HG02610 (cell line): ENCODE measurements at regions not wholly inside any gene's neighbourhood (a gene's known extent, or its start where the extent isn't known, plus 50 kb on each side); places are given as distances from the start of the nearest gene placed in this dataset.
"Not testable (repeated sequence)": the region's sequence is repeated elsewhere in the genome, so short reads cannot be mapped to it uniquely, and the experiment has no call there.

Experiments
- ATAC-seq: cut with Tn5 transposase; IDR thresholded peaks from one replicate; pipeline ENCODE4 v1.9.1; 2021; ENCODE audit warnings: mild to moderate bottlenecking, moderate library complexity; ENCODE audit not compliant: unreplicated experiment

DNA sequence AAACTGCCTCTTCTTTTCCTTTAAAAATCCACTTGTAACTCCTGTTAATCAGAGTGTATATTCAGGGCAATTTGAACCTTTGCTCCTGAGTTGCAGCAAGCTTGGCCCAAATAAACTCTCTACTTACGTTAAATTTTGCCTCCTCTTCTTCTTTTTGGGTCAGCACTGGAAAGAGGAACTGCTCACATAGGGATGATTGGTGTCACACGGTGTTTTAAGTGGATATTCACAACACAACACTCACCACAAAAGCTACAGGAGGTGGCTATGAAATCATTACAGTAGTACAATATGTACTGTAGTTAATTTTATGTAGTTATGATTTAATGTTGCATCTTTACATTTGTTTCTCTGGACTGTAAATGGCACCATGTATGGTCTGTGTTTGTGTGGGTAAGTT, 96.8 kb upstream of the DOCK9 start:
- ATAC-seq = no peak

DNA sequence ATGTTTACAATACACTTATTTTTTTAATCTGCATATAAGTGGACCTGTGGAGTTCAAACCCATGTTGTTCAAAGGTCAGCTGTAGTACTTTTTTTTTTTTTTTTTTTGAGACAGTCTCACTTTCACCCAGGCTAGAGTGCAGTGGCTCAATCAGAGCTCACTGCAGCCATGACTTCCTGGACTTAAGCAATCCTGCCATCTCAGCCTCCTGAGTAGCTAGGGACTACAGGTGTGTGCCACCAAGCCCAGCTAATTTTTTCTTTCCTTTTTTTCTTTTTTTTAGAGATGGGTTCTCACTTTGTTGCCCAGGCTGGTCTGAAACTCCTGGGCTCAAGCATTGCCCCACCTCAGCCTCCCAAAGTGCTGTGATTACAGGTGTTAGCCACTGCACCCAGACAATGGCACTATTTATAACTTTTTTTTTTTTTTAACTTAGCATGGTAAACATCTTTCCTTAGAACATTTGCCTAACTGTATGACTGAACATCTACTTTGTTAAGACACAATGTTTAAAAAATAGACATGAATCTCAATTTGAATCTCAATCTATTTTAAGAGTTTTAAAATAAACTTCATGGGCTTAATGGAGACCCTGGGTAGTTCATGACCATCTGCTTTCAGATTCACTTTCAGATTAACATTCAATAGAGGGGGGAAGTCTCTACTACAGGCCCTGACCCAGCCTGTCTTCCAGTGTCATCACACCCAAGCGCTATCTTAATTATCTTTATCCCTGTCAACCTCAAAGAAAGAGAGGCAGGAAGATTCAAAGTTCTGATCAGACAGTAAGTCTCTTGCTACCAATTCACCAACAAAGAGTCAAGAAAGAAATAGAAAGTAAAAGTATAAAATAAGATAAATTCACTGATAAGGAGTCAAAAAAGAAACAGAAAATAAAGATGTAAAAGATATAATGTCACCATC, 97.7 kb upstream of the DOCK9 start:
- peak; percentile 94 for ATAC-seq

DNA sequence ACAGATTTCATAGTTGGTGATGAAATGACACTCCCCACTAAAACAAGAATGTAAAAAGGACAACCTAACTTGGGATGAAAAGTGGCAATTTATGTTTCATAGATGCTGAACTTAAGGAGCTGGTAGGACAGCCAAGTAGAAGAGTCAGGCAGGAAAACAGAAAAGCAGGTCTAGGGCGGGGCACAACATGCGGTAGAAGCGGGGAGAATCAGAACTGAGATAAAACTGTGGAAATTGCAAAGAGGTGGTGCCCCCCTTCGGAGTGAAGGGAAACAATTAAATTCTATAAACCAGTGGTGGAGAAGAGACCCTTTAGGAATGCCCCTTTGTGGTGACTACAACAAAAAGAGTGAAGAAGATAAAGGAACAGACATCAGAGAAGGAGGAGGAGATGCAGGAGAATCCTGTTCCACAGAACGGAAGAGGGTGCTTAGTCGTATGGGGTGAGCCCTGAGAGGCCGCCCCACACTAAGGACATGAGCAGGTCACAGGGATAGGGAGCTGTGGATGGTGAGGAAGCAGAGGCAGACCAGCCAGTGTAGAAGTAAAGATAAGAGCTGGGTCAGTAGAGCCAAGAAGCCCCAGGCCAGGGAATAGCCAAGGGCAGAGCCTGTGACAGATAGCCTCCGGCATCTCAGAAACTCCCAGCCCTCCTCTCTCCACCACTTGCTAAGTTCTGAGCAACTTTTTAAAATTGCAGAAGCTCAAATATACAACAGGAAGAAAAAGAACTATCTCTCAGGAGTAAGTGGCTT, 100.3 kb upstream of the DOCK9 start:
- ATAC-seq = no peak

DNA sequence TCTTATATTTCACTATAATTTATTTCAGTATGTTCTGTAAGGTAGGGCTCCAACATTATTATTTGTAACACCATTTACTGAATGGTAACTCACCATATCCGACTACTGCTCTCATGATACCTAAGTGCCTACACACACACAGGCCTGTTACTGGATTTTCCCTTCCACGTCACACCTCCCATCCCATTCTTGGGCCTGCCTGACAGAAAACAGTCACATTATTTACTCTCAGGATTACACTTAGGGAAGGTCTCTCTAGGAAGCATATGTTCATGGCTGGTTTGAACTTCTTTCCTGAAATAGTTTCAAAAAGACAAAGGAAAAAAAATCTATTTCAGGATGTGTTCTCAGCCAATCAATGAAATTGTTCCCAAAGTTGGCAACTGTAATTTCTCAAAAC, 102.3 kb upstream of the DOCK9 start:
- ATAC-seq = no peak

DNA sequence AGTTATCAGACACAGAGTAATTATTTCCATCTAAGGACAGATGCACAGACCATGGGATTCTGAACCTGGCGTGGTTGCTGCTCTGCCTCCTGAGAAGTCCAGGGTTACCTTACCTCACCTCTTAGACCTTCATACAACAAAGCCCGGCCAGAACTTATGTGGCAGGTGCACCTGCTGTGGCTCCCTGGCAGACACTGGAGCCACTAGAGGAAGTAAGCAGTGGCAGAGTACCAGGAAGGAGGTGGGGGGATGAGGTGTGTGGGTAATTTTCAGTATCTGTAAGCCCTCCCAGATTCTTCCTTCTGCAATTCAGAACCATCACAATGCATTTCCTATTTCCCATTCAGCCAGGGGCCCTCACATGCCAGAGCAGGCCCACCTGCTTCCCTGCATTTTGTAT, 106.1 kb upstream of the DOCK9 start:
- no peak for ATAC-seq

DNA sequence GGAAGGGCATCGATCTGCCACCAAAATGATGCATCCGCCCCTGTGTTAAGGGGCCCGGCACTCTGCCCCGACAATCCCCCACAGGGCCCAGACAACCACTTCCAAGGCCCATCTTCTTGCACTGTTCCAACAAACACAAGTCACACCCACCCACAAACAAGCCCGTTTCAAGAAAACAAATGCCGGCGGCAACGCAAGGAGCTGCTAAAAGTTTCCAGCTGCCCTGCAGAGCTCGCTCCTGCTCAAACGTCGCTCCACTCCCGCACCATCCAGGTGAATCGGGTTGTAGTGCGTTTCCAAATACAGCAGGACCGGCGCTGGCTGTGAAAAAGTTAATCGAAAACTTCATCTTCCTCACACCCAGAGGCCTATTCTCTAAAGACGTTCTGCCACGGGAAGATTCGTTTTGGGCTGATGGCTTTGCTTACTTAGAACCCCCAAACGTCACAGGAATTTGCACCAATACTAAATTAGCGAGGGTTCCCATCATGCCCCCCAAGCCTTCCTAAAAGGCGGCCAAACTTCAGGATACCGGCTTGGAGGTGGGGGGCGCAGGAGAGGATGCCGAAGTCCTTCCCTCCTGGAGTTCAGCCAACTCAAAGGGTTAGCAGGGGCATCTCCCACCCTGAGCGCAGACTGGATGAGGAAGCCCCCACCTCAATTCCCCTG, 107.4 kb upstream of the DOCK9 start:
- ATAC-seq = no peak

DNA sequence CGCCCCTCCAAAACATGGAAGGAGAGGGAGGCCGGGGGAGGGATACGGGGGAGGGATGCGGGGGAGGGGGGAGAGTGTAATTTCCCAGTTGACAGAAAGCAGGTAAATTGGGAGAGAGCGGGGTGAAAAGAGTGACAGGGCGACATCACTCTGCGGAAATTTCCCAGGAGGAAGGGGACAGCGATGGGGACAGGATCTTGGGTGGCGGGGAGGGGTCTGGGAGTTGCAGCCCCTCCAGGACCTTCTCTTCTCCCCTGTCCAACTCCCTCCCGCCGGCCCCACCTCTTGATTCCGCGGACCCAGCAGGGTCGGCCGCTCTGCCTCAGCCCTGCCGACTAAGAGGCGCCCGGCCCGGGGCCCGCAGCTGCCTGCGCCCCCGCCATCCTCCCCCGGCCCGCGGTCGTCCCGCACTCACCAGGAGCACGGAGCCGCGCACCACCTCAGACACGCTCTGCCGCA, 108.0 kb upstream of the DOCK9 start:
- no peak for ATAC-seq

DNA sequence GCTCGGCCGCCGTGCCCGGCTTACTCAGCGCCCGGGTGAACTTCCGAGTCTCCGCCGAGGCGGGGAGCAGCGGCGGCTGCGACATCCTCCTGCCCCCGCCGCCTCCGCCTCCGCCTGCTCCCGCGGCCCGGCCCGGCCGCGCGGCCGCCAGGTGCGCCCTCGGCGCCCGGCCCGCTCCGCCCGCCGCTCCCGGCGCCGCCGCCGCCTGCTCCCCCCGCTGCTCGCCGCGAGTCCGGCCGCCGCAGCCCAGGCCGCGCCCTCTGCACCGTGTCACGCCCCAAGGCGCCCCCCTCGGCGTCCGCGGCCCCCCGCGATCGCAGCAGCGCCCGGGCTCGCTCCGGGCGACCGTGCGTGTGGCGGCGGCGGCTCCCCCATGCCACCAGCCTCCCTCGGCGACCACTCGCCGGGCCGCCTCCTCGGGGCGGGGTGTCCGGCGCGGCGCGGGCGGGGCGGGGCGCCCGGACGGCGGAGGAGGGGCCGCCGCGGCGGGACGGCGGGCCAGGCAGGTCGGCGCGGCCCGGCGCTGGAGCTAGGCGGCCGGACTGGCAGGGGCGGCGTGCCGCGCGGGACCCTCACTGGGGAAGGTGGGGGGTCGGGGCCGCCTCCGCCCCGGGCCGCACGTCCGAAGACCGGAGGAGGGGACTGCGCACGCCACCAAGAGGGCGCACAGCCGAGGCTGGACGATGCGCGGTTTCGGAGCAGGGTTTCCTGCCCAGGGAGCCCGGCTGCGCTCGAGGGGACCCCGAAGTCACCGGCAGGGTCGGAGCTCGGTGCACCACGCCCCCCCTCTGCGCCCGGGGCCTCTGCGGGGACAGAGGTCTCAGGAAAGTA, 108.6 kb upstream of the DOCK9 start:
- peak; percentile 42 for ATAC-seq

DNA sequence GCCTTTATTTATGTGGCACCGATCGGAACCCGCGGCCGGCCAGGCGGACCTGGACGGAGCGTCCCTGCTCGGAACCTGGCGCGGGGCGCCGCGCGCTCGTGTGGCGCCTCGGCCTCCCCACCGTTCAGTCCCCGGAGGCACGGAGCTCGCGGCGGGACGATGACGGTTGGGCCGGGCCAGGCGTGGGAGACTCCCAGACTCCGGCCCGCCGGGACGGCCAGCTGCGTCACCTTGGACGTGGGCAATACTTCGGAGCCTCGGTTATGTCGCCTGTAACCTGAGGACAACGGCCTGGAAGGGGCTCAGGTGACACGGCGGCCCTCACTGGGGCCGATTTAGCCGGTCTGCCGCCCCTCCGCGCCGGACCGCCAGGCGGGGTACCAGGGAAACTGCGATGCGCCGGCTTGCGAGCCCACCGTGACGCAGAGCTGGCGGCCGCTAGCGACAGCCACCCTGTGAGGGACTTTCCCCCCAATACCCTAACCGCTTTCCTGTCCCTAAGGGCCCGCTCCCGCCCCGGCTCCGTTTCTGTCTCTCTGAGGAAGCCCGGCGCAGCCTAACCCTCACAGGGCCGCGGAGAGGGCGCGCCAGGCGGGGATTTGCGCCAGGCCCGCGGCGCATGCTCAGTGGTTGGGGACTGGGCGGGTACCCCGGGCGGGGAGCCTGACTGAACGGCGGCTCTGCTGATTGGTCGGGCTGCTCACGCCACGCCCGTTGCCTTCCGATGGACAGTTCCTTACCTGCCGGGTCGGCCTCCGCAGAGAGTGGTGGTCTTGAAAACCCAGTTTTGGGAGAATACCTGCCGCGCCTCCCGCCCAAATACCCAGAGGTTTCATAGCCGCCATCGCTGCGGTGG, 109.5 kb upstream of the DOCK9 start:
- peak; percentile 82 for ATAC-seq

DNA sequence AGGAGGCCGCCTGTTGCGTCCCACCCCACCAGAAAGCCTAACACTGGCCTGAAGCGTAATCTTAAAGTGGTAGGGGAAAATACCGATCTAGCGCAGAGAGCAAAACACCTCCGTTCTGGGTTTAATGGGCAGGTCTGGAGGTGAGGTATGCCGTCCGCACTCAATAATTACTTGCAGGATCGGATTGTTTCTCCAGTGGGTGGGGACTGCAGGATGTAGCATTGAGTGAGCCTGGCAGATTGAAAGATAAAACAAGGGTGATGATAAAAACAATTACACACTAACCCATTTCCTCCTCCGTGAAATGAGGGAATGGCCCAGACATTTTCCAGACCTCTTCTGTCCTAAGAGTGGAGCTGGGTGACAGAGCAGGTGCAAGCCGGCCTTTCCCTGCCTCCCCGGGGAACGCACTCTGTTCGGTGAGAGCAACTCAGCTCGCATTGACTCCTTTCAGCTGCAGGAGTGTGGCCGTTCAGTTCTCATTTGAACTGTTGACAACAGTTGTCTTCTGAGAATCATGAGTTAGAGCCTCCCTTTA, 110.2 kb upstream of the DOCK9 start:
- peak; percentile 24 for ATAC-seq

DNA sequence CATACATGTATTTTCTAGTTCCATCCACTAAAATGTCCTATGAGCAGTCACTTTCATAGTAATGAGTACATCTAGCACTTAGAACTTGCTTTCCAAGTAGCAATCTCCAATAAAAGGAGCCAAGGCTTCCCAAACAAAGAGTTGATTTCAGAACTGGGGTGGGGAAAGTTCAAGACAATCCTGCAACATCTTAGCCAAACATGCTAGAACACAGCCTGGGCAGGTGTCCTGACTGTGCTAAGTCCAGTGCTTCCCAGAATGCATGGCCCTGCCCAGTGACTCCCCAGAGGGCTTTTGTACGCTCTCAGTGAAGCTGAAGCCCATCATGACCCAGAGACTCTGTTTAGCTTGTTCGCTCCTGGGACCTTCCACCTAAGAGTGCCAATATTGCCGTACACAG, 106.7 kb upstream of the UBAC2 start:
- ATAC-seq = no peak

DNA sequence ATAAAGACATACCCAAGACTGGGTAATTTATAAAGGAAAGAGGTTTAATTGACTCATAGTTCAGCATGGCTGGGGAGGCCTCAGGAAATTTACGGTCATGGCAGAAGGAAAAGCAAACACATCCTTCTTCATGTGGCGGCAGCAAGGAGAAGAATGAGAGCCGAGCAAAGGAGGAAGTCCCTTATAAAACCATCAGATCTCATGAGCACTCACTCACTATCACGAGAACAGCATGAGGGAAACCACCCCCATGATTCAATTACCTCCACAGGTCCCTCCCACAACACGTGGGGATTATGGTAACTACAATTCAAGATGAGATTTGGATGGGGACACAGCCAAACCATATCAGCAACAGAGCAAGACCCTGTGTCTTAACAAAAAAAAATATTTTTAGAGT, 98.8 kb upstream of the UBAC2 start:
- not testable (repeated sequence) for ATAC-seq

DNA sequence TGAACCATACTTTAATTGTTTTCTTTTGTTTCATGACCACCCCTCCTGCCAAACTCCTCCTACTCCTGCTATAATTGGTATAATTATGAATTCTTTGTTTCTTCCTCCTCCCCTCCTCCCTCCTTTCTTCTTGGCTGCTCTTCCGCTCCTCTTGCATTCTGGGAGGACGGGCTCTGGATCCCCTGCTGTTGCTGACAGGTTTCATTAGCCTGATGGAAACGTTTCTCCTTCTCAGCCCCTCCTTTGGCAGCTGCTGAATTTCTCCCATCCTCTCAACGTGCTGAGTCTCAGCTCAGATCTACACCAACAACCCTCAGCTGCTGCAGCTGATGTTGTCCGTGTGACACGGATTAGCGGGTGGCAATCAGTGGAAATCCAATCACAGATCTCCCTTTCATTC, 97.1 kb upstream of the UBAC2 start:
- no peak for ATAC-seq

DNA sequence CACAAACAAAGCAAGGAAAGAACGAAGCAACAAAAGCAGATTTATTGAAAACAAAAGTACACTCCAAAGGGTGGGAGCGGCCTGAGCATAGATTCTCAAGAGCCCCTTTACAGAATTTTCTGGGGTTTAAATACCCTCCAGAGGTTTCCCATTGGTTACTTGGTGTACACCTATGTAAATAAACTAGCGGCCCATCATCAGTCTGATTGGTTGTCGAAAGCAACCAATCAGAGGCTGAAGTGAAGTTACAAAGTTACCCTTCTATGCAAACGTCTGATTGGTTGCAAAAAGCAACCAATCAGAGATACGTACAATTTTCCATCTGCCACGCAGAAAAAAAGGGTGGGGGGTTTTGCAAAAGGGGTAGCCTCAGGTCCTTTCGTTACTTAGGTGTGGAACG, 96.3 kb upstream of the UBAC2 start:
- ATAC-seq = no peak

DNA sequence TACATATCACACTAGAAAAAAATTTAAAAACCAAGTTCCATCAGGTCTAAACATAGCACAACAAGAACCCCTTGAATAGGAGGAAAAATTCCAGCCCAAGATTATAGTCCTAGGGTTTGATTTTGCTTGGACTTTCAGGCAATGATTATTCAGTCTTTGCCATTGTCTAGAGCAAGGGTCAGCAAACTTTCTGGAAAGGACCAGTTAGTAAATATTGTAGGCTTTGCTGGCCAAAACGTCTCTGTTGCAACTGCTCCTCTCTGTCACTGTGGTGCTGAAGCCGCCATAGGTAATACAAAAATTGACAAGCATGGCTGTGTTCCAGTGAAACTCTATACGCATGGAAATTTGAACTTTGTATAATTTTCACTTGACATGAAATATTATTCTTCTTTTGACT, 95.5 kb upstream of the UBAC2 start:
- no peak for ATAC-seq

DNA sequence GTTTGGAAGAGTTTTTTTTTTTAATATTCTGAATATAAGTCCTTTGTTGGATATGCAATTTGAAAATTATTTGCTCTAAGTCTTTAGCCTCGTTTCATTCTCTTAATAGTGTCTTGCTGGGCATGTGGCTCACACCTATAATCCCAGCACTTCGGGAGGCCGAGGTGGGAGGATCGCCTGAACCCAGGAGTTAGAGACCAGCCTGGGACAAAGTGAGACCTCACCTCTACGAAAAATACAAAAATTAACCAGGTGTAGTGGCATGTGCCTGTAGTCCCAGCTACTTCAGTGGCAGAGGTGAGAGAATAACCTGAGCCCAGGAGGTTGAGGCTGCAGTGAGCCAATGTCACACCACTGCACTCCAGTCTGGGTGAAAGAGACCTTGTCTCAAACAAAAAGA, 87.3 kb upstream of the UBAC2 start:
- no peak for ATAC-seq

DNA sequence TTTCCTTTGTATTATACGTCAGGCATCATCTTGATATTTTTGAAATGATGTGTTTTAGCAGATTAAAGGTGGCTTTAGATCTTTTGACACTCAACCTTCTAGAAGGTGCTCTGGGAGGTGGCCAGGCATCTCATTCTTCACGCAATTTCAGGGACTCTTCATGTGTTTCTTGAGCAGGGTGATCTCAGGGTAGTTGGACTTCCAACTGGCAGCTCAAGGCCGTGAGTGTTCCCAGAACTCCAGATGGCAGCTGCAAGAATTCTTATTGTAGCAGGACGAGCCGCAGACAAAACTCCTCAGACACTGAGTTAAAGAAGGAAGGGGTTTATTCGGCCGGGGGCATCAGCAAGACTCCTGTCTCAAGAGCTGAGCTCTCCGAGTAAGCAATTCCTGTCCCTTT, 82.5 kb upstream of the UBAC2 start:
- no peak for ATAC-seq

DNA sequence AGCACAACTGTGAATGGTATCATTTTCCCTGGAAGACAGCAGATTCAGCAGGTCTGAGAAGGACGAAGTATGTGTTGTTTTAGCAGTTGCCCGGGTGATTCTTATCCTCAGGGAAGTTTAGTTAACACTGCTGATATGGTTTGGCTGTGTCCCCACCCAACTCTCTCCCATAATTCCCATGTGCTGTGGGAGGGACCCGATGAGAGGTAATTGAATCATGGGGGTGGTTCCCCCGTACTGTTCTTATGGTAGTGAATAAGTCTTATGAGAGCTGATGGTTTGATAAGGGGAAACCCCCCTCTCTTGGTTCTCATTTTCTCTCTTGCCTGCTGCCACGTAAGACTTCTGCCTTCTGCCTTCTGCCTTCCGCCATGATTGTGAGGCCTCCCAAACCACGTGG, 81.0 kb upstream of the UBAC2 start:
- no peak for ATAC-seq

DNA sequence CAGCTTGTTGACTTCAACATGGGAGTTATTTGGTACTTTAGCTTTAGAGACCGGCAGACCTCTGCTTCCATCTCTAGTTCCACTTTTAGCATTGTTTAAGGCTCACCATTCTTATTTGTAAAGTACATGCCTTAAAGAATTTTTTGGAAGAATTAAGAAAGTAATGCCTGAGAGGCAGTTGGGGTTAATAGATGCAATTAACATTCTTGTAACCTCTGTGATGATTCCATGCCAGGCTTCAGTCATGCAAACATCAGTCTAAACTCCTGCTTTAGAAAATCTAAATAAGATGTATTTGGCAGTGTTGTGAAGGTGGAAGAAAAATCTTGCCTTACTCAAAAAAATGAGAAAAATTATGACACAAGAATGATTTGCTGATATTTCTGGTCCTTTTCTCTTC, 79.9 kb upstream of the UBAC2 start:
- ATAC-seq = no peak

DNA sequence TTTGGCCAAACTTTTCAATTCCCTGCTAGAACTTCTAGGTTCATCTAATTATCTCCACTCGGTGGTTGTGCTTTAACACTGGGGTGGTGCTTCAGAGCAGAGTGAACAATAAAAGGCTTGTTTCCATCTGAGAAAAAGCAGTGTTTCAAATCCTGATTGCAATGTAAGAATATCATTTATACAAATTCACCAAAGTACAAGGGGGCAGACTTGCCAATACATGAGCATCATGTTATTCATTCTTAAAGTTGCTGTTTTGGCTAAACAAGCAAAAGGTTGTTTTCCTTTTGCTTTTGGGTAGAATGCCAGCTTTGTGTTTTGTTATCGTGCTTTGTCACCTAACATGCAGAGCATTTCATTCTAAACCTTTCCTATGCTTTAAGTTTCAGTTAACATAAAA, 78.5 kb upstream of the UBAC2 start:
- no peak for ATAC-seq
